NT2/D1 (cell line): ENCODE measurements at regions not wholly inside any gene's neighbourhood (a gene's known extent, or its start where the extent isn't known, plus 50 kb on each side); places are given as distances from the start of the nearest gene placed in this dataset.

ENCODE experiments used
- YY1 ChIP-seq: IDR thresholded peaks from 2 replicates; pipeline ENCODE4 v1.6.1; 2011; ENCODE audit not compliant: insufficient read length, insufficient read depth
- ZNF274 ChIP-seq: IDR thresholded peaks from 2 replicates; pipeline ENCODE4 v1.6.1; 2011; ENCODE audit warnings: mild to moderate bottlenecking, low read depth, low read length

DNA sequence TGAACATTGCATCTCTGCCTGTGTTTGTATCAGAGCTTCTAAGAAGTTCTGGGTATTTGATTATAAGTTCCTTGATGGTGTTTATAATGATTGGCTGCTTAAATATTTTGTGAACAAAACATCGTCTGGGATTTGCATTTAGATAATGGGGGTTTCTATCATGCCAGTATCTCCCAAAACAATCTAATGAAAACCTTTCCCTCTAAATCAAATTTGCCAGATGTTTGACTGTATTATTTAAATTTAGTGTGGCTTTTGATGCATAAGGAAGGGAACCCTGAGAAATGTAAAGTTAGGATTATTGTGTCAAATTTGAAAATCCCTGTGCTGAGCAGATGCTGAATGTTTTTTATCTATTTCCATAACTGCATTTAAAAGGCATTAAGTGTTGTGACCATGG lies 159.9 kb downstream of the HS3ST3A1 start:
- no peak for TF ChIP-seq ZNF274
- no peak for TF ChIP-seq YY1
